Liver (tissue), 3 donors: ENCODE measurements at regions not wholly inside any gene's neighbourhood (a gene's known extent, or its start where the extent isn't known, plus 50 kb on each side); places are given as distances from the start of the nearest gene placed in this dataset.

Experiments used
- ATF3 ChIP-seq: IDR thresholded peaks from 2 replicates; pipeline ENCODE4 v1.6.1; 2016; ENCODE audit warnings: antibody characterized with exemption
- CTCF ChIP-seq: fragments of 150-350 bp; IDR thresholded peaks from 2 replicates; pipeline ENCODE4 v1.5.1; 2017; ENCODE audit warnings: improper control_type of control experiment, low read depth, low read length; ENCODE audit not compliant: missing input control
- FOXA1 ChIP-seq: IDR thresholded peaks from 2 replicates; pipeline ENCODE4 v1.6.1; 2016; ENCODE audit warnings: antibody characterized with exemption
- GABPA ChIP-seq, 2 donors: IDR thresholded peaks in 1 of 2; conservative IDR thresholded peaks in 1 of 2; 2 replicates each; pipeline ENCODE4 v1.6.1; 2016; ENCODE audit warnings: antibody characterized with exemption in 2 of 2, mild to moderate bottlenecking in 1 of 2, moderate library complexity in 1 of 2
- MAX ChIP-seq: IDR thresholded peaks from 2 replicates; pipeline ENCODE4 v1.6.1; 2016; ENCODE audit warnings: antibody characterized with exemption
- NR2F2 ChIP-seq: IDR thresholded peaks from 2 replicates; pipeline ENCODE4 v1.6.1; 2016; ENCODE audit warnings: antibody characterized with exemption
- RAD21 ChIP-seq, 2 donors: IDR thresholded peaks; 2 replicates each; pipeline ENCODE4 v1.6.1; 2016; ENCODE audit warnings: antibody characterized with exemption in 2 of 2, mild to moderate bottlenecking in 2 of 2
- YY1 ChIP-seq: IDR thresholded peaks from 2 replicates; pipeline ENCODE4 v1.6.1; 2016; ENCODE audit warnings: antibody characterized with exemption, mild to moderate bottlenecking
- donor health status: healthy.
- donor health status: healthy.

- TF ChIP-seq CTCF (no peak), GABPA (IDR thresholded peaks at IDR 0.05 in 1 of 2, conservative IDR thresholded peaks at IDR 0.05 in 1 of 2) (no peak), FOXA1 (no peak), RAD21 (IDR thresholded peaks at IDR 0.05) (no peak), YY1 (no peak), NR2F2 (no peak), MAX (no peak), ATF3 (no peak)
These were observed 87.1 kb upstream of the RPS6KA2 start for GRCh38 chr6:166714187-166714510.
